ENCODE measurements at regions not wholly inside any gene's neighbourhood (a gene's known extent, or its start where the extent isn't known, plus 50 kb on each side); places are given as distances from the start of the nearest gene placed in this dataset.
A peak's percentile ranks its signal among the peaks of the same experiment; 100 is the strongest.
"Not testable (repeated sequence)": the region's sequence is repeated elsewhere in the genome, so short reads cannot be mapped to it uniquely, and the experiment has no call there.

DNA sequence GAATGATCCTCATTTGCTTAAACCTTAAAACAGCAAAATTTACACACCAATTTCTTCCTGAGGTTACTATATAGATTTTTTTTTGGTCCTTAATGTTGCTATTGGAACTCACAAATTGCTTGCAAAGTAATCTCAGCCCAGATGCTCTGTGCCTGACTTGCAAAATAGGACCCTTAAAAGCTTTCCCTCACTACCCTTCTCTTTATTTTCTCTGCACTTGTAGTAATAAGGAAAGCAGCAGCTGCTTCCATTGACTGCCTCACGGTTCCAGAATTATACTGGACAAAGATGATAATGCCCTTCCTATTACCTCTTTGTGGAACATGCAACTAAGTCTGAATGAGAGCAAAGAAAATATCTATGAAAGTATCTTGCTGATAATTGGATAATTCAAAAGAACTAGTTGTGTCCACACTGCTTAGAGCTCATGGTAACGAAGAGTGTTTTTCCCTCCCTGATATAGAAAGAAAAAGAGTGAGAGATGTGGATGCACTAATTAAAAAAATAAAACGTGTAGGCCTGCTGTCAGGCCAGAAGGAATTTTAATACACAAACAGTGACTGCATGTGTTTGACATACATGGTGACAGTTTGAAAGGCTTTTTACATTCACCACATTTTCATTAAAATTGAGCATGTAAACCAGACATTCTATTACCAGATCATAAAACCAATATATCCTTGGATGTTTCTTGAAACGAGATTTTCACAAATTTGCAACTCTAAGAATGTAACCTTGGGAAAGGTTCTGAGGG lies 783.1 kb downstream of the GBE1 start:
- no peak for DNase-seq (ENCODE audit: low spot score)

DNA sequence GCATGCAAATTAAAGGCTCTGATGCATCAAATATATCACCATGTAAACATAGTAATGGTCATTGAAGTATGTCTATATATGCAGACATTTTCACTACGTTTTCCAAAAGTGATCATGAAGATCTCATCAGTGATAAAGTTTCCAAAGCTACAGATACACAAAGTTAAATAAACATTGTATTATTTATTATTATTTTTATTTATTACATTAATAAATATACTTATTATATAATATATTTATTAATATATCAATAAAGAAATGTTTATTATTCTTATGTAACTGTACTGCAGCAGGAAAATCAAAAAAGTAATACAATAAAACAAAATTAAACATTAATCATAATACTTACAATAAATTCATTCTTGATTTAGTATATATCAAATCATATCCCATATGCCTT lies 791.2 kb downstream of the GBE1 start:
- DNase-seq (ENCODE audit: low spot score), result no peak

DNA sequence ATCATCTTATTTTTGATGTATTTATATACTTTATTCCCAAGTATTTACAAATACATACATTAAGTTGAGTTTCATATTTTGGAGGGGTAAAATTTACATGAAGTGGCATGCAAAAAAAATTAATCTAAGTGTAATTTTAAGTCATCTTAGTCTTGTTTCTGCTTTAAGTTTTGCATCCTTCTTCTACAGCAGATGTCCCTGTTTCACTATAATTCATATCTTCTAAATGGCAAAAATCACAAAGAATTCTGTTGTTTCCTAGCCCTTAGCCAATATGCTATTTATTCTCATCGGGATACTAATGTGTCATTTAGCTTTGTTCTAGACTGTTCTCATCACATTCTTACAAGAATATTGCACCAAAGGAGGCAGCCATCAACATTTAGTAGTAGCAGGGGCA lies 831.9 kb downstream of the GBE1 start:
- DNase-seq (ENCODE audit: low spot score), result no peak

DNA sequence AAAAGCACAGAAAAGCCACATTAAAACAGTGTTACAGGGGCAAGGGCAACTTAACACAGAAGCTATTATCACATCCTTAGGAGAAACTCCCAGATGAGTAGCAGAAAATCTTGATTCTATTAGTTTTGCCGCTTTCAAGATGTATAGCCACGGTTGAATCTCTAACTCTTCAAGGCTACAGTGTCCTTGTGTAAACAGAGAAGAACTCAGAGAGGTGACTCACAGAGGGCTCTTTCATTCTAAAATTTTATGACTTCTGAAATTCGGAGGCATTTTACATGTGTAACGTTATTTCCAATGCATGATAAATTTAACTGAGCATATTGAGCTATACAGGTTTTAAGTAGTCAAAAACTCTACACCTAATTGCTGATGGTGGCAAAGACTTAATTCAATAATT lies 846.6 kb downstream of the GBE1 start:
- DNase-seq (ENCODE audit: low spot score), result no peak

DNA sequence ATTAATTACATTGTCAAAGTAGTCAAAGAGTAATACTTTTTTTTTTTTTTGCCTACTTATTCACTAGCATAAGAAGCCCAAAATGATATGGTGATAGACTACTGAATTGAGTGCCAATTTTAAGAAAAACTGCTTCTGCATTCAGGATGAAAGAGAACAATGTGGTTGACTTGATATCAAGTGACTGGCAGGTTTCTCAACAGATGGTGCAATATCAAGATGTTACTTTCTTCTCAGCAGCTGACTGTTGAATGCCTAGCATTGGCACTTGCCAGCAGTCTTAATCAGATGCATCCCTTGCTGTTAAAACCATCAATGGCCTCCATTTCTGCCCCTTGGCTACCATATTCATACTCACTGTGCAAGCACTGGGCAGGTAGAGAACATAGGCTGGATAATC lies 863.2 kb downstream of the GBE1 start:
- no peak for DNase-seq (ENCODE audit: low spot score)

DNA sequence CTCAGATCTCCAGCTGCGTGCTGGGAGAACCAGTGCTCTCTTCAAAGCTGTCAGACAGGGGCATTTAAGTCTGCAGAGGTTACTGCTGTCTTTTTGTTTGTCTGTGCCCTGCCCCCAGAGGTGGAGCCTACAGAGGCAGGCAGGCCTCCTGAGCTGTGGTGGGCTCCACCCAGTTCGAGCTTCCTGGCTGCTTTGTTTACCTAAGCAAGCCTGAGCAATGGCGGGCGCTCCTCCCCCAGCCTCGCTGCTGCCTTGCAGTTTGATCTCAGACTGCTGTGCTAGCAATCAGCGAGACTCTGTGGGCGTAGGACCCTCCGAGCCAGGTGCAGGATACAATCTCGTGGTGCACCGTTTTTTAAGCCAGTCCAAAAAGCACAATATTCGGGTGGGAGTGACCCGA lies 864.4 kb downstream of the GBE1 start:
- DNase-seq (ENCODE audit: low spot score), result not testable (repeated sequence)

DNA sequence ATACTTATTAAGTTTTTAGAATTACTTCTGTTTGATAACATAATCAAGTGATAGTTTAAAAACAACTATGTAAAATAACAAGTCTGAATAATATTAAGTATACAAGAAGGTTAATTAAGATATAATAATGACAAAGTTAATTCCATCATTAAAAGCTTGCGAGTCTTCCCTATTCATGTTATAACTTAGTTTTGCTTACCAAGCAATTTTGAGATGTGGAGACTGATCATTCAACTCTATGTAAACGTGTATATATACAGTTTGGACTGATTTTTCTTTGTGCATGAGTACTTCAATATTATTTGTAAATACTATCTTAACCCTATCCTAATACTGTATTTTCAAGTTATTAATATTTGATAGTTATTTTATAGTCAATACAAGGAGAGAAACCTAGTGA lies 870.9 kb downstream of the GBE1 start:
- no peak for DNase-seq (ENCODE audit: low spot score)

DNA sequence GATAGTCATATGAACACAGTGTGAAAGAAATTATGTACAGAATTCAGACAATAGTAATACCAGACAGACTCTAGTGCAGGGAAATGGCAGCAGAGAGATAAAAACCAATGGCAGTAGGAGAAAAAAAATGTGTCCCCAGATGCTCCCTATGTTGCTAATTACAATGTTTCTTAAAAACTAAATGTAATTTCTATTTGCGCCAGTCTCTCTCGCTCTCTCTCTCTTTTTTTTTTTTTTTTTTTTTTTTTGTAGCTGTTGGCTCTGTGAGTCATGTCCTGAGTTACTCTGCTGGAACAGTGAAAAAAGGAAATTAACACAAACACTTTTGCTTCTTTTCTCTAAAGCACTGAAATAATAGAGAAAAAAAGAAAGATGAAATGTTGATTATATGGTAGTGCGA lies 871.9 kb downstream of the GBE1 start:
- no peak for DNase-seq (ENCODE audit: low spot score)

DNA sequence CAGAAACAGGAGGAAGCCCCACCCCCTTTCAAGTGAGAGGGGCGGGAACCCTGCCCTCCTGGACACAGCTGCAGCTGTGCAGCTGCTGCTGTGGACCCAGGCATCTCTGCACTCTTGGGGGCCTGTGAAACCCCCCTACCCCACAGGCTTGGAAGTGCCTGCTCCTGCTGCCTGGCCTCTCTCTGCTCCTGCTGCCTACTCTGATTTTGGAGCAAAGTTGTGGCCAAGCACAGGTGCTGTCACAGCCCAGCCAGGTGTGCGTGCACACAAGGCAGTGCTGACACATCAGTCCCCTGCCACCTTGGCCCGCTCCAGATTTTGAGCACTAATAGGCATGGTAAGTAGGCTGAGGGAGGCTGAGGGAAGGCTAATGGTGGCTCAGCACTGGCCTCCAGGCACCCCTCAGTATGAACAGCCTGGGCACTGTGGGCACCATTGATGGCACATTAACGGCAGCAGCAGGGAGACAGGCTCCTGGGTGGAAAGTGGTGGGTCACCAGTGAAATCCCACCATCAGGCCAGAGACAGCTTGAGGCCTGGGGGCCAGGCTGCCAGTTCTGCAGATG lies 890.9 kb downstream of the GBE1 start:
- DNase-seq (ENCODE audit: low spot score), result no peak

DNA sequence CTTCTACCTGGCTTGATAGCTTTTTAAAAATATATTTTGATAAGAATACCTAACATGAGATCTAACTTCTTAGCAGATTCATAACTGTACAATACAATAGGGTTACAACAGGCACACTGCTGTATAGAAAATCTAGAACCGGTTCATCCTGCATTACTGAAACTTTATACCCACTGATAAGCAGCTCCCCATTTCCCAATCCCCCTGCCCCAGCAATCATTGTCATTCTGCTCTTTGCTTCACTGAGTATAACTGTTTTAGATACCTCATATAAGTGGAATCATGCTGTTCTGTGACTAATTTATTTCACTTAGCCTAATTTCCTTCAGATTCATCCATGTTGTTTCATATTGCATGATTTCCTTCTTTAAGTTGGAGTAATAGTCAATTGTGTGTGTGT lies 906.0 kb downstream of the GBE1 start:
- DNase-seq (ENCODE audit: low spot score), result no peak

DNA sequence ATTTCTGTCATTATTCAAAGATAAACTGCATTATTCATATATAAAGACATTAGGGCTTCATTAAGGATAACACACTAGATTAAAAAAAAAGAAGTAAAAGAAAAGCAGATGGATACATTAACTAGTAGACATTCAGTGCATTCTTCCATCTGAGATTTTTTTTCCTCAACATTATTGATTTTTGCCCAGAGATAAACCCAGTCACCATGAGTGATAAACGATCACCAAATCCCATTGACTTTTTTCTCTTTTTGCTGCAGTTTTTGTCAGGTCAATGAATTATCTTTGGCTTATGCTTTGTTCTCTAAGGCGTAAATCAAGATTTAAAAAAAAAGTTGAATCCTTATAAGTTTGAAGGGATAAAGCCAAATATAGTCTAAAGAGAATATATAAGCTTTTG lies 925.0 kb downstream of the GBE1 start:
- DNase-seq (ENCODE audit: low spot score), result no peak

DNA sequence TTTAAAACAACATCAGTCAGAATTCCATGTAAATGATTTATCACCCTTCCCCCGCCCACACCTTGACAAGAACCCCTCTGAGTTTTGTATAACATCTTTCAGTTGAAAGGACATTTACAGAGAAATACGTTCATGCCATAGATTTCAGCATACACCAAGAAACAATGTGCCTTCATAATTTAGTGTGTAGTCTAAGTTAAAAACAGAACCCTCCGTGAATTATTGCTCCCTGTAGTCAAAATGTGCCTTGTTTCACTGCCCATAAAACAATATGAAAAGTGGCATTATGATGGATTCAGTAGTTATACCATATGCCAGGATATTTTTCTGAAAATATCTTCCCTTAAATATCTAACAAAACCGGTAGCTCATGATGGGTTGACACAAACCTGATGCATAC lies 953.9 kb downstream of the GBE1 start:
- no peak for DNase-seq (ENCODE audit: low spot score)

DNA sequence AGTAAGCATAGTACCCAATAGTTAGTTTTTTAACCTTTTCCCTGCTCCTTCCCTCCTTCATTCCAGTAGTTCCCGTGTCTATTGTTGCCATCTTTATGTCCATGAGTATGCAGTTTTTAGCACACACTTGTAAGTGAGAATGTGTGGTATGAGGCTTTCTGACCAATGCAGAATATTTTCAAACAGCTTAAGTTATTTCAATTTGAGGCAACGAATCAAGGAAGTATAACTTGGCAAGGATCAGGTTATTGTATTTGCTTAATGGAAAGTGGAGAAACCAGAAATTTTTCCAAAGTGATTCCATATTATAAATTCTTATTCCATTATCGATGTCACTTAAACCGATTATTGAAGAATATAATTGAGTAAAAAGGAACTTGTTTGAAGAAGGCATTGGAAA lies 954.8 kb downstream of the GBE1 start:
- DNase-seq (ENCODE audit: low spot score), result no peak

DNA sequence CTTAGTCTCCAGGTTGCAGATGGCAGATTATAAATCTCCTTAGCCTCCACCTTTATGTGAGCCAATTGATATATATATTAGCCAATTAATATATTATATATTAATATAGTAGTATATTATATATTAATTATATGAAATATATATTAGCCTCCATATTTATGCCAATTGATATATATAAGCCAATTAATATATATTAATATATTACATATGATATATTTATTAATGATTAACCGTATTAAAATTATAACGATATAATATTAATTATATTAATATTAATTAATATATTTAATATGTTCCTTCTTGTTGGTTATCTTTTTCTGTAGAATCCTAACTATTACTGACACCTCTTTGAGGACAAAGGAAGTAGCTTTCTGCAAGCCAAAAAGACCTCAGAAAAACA lies 972.5 kb downstream of the GBE1 start:
- no peak for DNase-seq (ENCODE audit: low spot score)

DNA sequence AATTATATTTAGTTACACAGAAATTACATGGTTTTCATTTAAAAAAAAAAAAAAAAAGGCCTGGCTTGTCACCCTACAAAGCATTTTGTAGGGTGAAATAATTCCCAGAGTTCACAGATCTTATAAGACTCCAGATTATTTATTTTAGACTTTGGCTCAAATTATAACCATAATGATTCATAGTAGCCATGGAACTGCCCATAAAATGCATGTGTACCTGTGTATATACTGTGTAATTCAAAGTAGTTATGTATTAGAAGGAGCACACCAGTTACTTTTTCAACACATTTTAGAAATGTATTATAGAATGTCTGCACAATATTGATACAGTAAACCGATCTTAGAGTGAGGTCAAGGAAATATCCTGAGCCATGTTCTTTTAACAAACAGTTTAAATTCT lies 975.6 kb downstream of the GBE1 start:
- no peak for DNase-seq (ENCODE audit: low spot score)

DNA sequence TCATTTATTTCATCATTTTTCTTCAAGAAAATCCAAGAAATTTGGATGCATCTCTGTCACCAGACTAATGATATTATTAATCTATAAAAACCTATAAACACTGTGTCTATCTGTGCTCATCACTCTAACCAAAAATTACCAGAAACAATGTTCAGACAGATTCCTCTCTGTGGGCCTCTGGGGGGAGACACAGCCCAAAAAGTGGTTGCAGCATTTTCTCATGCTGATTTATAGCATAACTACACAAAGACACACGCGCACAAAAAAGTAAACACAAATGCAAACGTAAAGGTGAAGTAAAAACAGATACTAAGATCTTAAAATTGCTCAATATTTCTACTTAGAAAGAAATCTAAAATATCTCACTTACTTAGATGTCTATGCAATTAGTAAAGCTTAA lies 976.0 kb downstream of the GBE1 start:
- peak; percentile 42 for DNase-seq (ENCODE audit: low spot score)

DNA sequence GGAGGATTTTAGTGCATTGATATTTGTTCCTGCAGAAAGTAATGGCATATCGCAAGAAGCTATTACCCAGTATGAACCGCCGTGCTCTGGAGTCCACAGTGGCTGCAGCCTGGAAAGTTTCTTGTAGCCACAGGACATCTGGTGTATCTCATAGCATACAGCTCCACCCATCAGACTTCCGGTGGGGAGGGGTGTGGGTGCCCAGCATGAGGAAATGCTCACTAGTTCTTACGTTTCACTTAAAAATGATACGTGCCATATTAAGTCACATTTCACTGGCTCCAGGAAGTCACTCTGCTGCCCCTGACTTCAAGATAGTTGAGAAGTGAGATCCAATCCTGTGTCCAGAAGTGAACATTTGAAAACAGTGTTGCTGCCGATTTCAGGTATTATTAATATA lies 990.4 kb downstream of the GBE1 start:
- no peak for DNase-seq (ENCODE audit: low spot score)

DNA sequence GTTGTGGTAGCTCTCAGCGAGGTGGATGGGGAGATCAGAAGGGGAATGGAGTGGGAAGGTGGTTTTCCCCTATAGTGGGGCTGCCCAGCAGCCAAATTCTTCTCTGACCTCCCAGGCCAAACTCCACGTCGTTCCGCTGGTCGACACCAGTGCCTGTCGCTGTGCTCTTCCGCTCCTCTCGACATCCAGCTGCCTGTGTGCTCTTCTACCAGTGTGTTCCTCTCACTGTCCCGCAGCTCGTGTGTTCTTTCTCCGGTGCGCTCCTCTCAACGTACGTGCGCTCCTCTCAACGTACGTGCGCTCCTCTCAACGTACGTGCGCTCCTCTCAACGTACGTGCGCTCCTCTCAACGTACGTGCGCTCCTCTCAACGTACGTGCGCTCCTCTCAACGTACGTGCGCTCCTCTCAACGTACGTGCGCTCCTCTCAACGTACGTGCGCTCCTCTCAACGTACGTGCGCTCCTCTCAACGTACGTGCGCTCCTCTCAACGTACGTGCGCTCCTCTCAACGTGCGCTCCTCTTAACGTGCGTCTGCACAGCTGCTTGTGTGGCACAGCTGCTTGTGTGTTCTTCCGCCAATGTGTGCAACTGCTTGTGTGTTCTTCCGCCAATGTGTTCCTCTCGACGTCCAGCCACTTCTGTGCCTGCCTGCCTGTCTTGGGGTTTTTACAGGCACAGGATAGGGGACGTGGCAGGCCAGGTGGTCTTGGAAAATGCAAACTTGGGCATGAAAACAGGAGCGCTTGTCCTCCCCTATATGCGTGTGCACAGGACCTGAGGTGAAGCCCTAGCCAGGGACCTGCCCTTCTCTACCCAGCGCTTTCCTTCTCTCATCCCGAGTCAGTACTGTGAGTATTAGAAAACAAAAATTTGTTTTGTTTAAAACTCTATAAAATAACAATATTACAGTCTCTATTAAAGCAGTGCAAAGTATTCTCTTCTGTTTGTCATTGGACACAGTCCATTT lies 991.1 kb downstream of the GBE1 start:
- DNase-seq (ENCODE audit: low spot score), result no peak

DNA sequence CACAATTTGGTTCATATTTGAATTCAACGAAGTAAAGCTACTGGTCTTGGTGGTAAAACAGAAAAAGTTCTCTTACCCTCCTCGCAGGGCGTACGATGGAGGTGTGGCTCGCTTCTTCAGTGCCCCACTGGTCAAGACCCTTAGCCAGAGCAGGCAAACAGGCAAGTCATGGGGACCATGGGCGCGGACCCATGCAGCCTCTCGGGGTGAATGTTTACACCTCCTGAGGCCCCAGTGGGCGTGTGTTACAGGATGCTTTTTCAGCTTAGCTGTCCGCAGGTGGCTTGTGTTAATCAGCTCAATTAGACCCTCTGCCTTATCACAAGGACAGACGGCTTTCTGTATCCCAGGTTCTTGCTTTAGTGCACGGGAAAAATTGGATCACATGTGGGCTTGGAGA lies 991.8 kb downstream of the GBE1 start:
- no peak for DNase-seq (ENCODE audit: low spot score)

DNA sequence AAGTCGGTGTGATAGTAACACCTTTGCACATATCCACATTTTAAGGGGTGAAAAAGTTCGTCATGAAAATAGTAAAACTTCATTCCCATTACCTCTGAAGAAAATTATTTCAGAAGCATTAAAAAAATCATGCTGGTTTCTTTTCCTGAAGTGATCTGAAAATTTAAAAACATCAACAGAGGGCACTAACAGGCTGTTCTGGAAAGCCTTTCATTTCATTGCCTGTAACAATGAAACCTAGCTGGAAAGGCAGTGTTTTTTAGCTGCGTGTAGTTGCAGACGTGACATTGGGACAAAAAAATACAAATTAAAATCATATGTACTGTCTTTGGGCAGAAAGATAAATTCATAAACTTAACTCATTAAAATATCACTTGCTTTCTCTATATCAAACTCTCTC lies 993.8 kb downstream of the GBE1 start:
- no peak for DNase-seq (ENCODE audit: low spot score)

DNA sequence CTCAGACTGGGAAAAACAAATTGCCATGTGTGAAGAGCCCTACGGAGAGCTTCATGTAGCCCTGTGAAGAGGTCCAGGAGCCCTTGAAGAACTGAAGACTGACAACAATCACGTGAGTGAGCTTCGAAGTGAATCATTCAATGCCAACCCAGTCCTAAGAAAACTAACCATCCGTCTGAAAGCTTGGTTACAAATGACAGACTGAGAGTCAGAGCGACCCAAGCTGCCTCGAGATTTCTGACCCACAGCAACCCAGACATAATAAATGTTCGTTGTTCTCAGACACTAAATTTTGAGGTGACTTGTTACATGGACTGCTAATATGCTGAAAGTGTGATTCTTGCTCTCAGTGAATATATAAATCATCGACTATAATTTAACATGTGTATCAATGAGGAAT lies 987.2 kb upstream of the ROBO1 start:
- DNase-seq (ENCODE audit: low spot score), result no peak

DNA sequence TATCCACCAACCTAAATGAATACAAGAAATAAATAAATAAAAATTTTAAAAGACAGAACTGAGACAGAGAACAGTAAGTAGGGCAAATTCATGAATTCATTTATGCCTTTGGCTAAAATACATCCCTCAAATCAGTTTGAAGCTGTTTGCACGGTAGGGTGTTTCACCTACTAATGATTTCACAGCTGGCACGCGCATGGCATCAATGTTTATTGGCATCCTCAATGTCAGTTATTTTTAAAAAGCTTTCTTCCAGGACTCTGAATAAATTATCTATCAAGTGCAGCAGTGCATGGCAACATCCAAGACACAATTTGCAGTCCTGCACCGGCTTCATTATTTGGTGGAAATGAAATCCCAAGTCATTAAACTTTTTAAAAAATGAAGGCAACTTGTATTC lies 985.2 kb upstream of the ROBO1 start:
- no peak for DNase-seq (ENCODE audit: low spot score)

DNA sequence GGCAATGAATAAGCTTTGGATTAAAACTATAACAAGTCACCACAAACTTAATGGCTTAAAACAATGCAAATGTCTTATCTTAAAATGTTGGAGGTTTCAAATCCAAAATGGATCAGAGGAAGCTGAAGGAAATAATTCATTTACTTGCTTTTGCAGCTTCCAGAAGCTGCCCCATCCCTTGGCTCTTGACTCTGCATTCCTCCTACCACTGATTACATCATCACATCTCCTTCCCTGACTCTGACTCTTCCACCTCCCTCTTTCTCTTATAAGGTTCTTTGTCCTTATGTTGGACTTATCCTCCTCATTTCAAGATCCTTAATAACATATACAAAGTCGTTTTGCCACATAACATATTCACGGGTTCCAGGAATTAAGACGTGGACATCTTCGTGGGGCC lies 982.8 kb upstream of the ROBO1 start:
- no peak for DNase-seq (ENCODE audit: low spot score)

Data from kidney capillary endothelial cell (primary cell).